OCI-LY1 (cell line): ENCODE measurements at regions not wholly inside any gene's neighbourhood (a gene's known extent, or its start where the extent isn't known, plus 50 kb on each side); places are given as distances from the start of the nearest gene placed in this dataset.

ENCODE experiments used
- H2AFZ ChIP-seq: fragments of 200-600 bp; sonication (generic), shearing (Covaris generic); 2 replicates; pipeline ENCODE4 v1.6.0; 2014; ENCODE audit warnings: antibody characterized with exemption, mild to moderate bottlenecking, low read length
- H3F3A ChIP-seq: fragments of 200-600 bp; sonication (generic), shearing (Covaris generic); 2 replicates; pipeline ENCODE4 v1.6.0; 2014; ENCODE audit warnings: mild to moderate bottlenecking, antibody characterized with exemption, low read length, moderate library complexity; ENCODE audit not compliant: insufficient read depth
- H3K27ac ChIP-seq: fragments of 200-600 bp; sonication (generic); 2 replicates; pipeline ENCODE4 v1.5.1; 2014; ENCODE audit warnings: low read length, mixed run types, mild to moderate bottlenecking, low read depth; ENCODE audit not compliant: poor library complexity, severe bottlenecking
- H3K27me3 ChIP-seq: fragments of 200-600 bp; sonication (generic); 2 replicates; pipeline ENCODE4 v1.6.0; 2014; ENCODE audit warnings: antibody characterized with exemption, mild to moderate bottlenecking, low read length, moderate library complexity; ENCODE audit not compliant: insufficient read depth
- H3K36me3 ChIP-seq: fragments of 200-600 bp; sonication (generic); 2 replicates; pipeline ENCODE4 v1.6.1; 2014; ENCODE audit warnings: mild to moderate bottlenecking, antibody characterized with exemption, low read length, moderate library complexity, mixed read lengths; ENCODE audit not compliant: insufficient read depth
- H3K4me1 ChIP-seq: fragments of 200-600 bp; sonication (generic); 2 replicates; pipeline ENCODE4 v1.5.1; 2014; ENCODE audit warnings: mild to moderate bottlenecking, low read length, moderate library complexity; ENCODE audit not compliant: insufficient read depth, severe bottlenecking
- H3K4me2 ChIP-seq: fragments of 200-600 bp; sonication (generic), shearing (Covaris generic); 2 replicates; pipeline ENCODE4 v1.6.1; 2014; ENCODE audit warnings: low read length
- H3K4me3 ChIP-seq: fragments of 200-600 bp; sonication (generic); 2 replicates; pipeline ENCODE4 v1.5.1; 2014; ENCODE audit warnings: low read length, low read depth, mild to moderate bottlenecking, mixed read lengths; ENCODE audit not compliant: poor library complexity, severe bottlenecking
- H3K79me2 ChIP-seq: fragments of 200-600 bp; shearing (Covaris generic); 2 replicates; pipeline ENCODE4 v1.6.1; 2016; ENCODE audit warnings: mixed run types, low read length, mixed read lengths; ENCODE audit not compliant: insufficient read depth
- H3K9ac ChIP-seq: fragments of 200-600 bp; sonication (generic), shearing (Covaris generic); 2 replicates; pipeline ENCODE4 v1.6.1; 2014; ENCODE audit warnings: mild to moderate bottlenecking, low read length, mixed read lengths
- H3K9me2 ChIP-seq: fragments of 200-600 bp; sonication (generic), shearing (Covaris generic); 2 replicates; pipeline ENCODE4 v1.6.1; 2014; ENCODE audit warnings: low read depth, mild to moderate bottlenecking, low read length, mixed read lengths
- H3K9me3 ChIP-seq: fragments of 200-600 bp; shearing (Covaris generic); 2 replicates; pipeline ENCODE4 v1.6.1; 2014; ENCODE audit warnings: low read length, mixed read lengths
- H4K20me1 ChIP-seq: fragments of 200-600 bp; sonication (generic), shearing (Covaris generic); 2 replicates; pipeline ENCODE4 v1.6.0; 2016; ENCODE audit warnings: mild to moderate bottlenecking, low read length; ENCODE audit not compliant: insufficient read depth
- EZH2 ChIP-seq: fragments of 200-600 bp; sonication (generic), shearing (Covaris generic); IDR thresholded peaks from 2 replicates; pipeline ENCODE4 v1.8.0; 2017; ENCODE audit warnings: borderline replicate concordance, mixed run types, mild to moderate bottlenecking, antibody characterized with exemption, low read length, moderate library complexity, mixed read lengths
- TF ChIP-seq, protein P1 (sequence below): fragments of 200-600 bp; sonication (generic), shearing (Covaris generic); IDR thresholded peaks from 2 replicates; pipeline ENCODE4 v1.5.1; 2017; ENCODE audit warnings: mild to moderate bottlenecking, antibody characterized with exemption, low read length, moderate library complexity, mixed read lengths

DNA sequence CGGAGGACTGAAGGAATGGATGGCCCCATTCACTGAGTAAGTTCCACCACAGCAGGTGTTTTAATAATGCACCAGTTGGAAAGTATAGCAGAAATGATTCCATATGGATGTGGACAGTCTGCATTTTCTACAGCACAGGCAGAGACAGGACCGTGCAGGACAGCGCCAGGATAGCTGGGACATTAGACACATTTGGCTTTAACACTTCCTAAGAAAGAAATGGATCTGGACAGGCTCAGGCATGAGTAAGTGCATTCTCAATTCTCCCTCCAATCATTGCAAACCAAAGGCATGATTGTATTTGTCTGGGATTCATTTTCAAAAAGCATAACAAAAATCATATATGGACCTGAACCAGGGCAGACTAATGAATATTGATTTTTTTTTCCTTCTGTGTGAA is 233.0 kb upstream of the POU2AF2 start:
- H3F3A ChIP-seq = no peaks in the 10 kb centered on the region
- no peak overlapping the region for H3K4me3 ChIP-seq
- H3K9me3 ChIP-seq = no peaks in the 10 kb centered on the region
- no peaks in the 10 kb centered on the region for H3K27me3 ChIP-seq
- H4K20me1 ChIP-seq = no peaks in the 10 kb centered on the region
- no peak overlapping the region for H3K9ac ChIP-seq
- H3K4me1 ChIP-seq = no peaks in the 10 kb centered on the region
- no peaks in the 10 kb centered on the region for H3K9me2 ChIP-seq
- no peaks in the 10 kb centered on the region for H3K36me3 ChIP-seq
- no peak overlapping the region for H3K27ac ChIP-seq
- no peaks in the 10 kb centered on the region for H3K79me2 ChIP-seq
- H3K4me2 ChIP-seq = no peak overlapping the region
- no peak overlapping the region for H2AFZ ChIP-seq
- TF ChIP-seq EZH2 = no peak
- TF ChIP-seq, protein P1, sequence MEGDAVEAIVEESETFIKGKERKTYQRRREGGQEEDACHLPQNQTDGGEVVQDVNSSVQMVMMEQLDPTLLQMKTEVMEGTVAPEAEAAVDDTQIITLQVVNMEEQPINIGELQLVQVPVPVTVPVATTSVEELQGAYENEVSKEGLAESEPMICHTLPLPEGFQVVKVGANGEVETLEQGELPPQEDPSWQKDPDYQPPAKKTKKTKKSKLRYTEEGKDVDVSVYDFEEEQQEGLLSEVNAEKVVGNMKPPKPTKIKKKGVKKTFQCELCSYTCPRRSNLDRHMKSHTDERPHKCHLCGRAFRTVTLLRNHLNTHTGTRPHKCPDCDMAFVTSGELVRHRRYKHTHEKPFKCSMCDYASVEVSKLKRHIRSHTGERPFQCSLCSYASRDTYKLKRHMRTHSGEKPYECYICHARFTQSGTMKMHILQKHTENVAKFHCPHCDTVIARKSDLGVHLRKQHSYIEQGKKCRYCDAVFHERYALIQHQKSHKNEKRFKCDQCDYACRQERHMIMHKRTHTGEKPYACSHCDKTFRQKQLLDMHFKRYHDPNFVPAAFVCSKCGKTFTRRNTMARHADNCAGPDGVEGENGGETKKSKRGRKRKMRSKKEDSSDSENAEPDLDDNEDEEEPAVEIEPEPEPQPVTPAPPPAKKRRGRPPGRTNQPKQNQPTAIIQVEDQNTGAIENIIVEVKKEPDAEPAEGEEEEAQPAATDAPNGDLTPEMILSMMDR = no peak

DNA sequence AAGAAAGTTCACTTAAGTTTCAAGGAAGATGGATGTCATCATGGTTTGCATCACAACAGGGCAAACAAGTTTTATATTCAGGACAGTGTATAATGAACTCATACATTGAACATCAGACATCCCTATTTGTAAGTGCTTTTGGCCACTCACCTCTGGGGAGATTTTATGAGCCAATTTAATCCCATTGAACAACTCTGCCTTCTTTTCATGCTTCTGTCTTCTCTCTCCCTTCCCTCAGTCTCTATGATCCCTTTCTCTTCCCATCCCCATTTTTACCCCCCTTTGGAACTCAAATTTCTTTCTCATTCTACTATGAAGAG is 234.3 kb upstream of the POU2AF2 start:
- Histone ChIP-seq H3K36me3 (no peaks in the 10 kb centered on the region), H3K9me2 (no peaks in the 10 kb centered on the region), H4K20me1 (no peaks in the 10 kb centered on the region), H3K4me2 (no peak overlapping the region), H3K27ac (no peak overlapping the region), H3K4me3 (no peak overlapping the region), H3K9ac (no peak overlapping the region), H3K27me3 (no peaks in the 10 kb centered on the region), H3K9me3 (no peaks in the 10 kb centered on the region), H3K79me2 (no peaks in the 10 kb centered on the region), H3F3A (no peaks in the 10 kb centered on the region), H3K4me1 (peaks cover 9% of the 10 kb centered on the region), H2AFZ (no peak overlapping the region)
- TF ChIP-seq, protein P1 = no peak
- TF ChIP-seq EZH2 = no peak

DNA sequence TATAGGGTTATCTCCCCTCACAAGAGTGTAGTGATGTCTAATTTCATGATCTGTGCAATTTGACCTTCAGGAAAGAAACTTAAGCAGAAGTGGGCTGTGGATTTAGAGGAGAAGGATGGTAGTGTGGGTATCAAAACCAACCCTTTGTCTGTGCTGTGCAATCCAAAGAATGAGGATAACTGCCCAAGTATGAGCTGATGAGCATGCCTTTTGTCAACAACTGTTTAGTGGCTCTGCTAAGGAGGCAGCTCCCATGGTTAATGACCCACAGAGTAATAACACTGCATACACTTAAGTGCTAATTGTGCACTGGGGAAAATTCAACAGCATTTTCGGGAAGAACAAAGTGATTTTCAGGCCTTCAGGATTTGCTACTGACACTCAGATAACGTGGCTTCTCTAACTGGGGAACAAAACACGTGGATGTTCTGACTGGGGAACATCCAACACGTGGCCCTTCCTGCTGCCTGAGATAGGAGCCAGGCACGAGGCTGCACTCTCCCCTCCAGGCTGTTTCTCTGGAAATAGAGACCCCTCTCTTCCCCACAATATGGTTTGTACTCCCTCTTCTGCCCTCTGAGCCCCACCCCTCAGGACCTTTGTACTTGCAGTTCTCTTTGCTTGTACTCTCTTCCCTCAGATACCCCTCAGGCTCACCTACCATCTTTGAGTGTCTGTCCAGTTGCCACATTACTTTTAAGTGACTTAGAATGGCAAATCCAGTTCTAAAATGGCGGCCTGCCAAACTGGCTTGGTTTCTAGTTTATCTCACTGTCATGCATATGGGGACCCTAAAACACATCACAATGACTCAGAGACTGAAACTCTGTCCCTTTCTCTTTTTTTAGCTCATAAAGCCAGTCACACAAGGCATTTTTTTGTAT is 234.9 kb upstream of the POU2AF2 start:
- TF ChIP-seq, protein P1 = no peak
- no peak for TF ChIP-seq EZH2
- Histone ChIP-seq H3K9ac (no peak overlapping the region), H3K4me1 (peaks cover 16% of the 10 kb centered on the region), H3K27ac (no peak overlapping the region), H3K4me2 (no peak overlapping the region), H3K4me3 (no peak overlapping the region), H3K36me3 (no peaks in the 10 kb centered on the region), H3F3A (no peaks in the 10 kb centered on the region), H3K9me3 (no peaks in the 10 kb centered on the region), H3K79me2 (no peaks in the 10 kb centered on the region), H4K20me1 (no peaks in the 10 kb centered on the region), H2AFZ (no peak overlapping the region), H3K9me2 (no peaks in the 10 kb centered on the region), H3K27me3 (no peaks in the 10 kb centered on the region)
